DOHH2 (cell line): ENCODE measurements at regions not wholly inside any gene's neighbourhood (a gene's known extent, or its start where the extent isn't known, plus 50 kb on each side); places are given as distances from the start of the nearest gene placed in this dataset.
"Not testable (repeated sequence)": the region's sequence is repeated elsewhere in the genome, so short reads cannot be mapped to it uniquely, and the experiment has no call there.

ENCODE experiments used
- EZH2phosphoT487 ChIP-seq: fragments of 200-600 bp; sonication (generic); IDR thresholded peaks from 2 replicates; pipeline ENCODE4 v1.6.1; 2017; ENCODE audit warnings: borderline replicate concordance, mild to moderate bottlenecking, antibody characterized with exemption, low read length, moderate library complexity, mixed read lengths
- TF ChIP-seq, protein P1 (sequence below): fragments of 200-600 bp; sonication (generic); IDR thresholded peaks from one replicate; pipeline ENCODE4 v1.5.1; 2014; ENCODE audit warnings: antibody characterized with exemption, mild to moderate bottlenecking, low read depth, low read length; ENCODE audit not compliant: poor library complexity, severe bottlenecking

DNA sequence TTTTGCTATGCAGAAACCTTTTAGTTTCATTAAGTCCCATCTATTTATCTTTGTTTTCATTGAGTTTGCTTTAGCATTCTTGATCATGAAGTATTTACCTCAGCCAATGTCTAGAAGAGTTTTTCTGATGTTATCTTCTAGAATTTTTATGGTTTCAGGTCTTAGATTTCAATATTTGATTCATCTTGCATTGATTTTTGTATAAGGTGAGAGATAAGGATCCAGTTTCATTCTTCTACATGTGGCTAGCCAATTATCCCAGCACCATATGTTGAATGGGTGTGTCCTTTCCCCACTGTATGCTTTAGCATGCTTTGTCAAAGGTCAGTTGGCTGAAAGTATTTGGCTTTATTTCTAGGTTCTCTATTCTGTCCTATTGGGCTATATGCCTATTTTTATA lies 395.2 kb downstream of the HGF start:
- TF ChIP-seq, protein P1, sequence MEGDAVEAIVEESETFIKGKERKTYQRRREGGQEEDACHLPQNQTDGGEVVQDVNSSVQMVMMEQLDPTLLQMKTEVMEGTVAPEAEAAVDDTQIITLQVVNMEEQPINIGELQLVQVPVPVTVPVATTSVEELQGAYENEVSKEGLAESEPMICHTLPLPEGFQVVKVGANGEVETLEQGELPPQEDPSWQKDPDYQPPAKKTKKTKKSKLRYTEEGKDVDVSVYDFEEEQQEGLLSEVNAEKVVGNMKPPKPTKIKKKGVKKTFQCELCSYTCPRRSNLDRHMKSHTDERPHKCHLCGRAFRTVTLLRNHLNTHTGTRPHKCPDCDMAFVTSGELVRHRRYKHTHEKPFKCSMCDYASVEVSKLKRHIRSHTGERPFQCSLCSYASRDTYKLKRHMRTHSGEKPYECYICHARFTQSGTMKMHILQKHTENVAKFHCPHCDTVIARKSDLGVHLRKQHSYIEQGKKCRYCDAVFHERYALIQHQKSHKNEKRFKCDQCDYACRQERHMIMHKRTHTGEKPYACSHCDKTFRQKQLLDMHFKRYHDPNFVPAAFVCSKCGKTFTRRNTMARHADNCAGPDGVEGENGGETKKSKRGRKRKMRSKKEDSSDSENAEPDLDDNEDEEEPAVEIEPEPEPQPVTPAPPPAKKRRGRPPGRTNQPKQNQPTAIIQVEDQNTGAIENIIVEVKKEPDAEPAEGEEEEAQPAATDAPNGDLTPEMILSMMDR: not testable (repeated sequence)
- TF ChIP-seq EZH2phosphoT487: not testable (repeated sequence)
